ENCODE measurements at regions not wholly inside any gene's neighbourhood (a gene's known extent, or its start where the extent isn't known, plus 50 kb on each side); places are given as distances from the start of the nearest gene placed in this dataset.

- CTCF ChIA-PET: no interaction called here
- POLR2A ChIA-PET: no interaction called here
- no peak overlapping the region for H3K4me3 ChIP-seq (ENCODE audit: low read depth, low read length)
- TF ChIP-seq, protein P1, sequence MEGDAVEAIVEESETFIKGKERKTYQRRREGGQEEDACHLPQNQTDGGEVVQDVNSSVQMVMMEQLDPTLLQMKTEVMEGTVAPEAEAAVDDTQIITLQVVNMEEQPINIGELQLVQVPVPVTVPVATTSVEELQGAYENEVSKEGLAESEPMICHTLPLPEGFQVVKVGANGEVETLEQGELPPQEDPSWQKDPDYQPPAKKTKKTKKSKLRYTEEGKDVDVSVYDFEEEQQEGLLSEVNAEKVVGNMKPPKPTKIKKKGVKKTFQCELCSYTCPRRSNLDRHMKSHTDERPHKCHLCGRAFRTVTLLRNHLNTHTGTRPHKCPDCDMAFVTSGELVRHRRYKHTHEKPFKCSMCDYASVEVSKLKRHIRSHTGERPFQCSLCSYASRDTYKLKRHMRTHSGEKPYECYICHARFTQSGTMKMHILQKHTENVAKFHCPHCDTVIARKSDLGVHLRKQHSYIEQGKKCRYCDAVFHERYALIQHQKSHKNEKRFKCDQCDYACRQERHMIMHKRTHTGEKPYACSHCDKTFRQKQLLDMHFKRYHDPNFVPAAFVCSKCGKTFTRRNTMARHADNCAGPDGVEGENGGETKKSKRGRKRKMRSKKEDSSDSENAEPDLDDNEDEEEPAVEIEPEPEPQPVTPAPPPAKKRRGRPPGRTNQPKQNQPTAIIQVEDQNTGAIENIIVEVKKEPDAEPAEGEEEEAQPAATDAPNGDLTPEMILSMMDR (IDR thresholded peaks at IDR 0.05; ENCODE audit: insufficient read depth, low read length, missing control alignments): no peak
- DNase-seq (ENCODE audit: low read depth, low spot score): no peak
Measured at GRCh38 chrX:69280933-69281332, 115.7 kb upstream of the PJA1 start.

DNA sequence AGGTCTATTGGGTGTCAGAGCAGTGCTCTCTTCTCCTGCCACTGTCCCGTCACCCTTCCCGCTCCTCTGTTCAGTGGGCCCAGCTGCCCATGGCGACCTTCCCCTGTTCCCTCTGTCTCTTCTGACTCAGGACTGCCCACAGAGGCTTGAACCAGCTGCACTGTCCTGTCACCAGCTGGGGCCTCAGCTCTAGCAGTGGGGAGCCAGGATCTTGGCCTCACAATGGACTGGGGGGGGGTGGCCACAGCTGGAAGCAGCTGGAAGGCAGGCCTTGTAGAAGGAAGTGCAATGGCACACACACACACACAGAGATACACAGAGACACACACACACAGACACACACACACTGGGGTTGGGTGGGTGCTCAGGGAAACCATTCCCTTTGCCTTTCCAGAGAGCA, 114.0 kb upstream of the PJA1 start:
- no peak for DNase-seq (ENCODE audit: low read depth, low spot score)
- CTCF ChIA-PET: interaction anchor here (0.5 to 1.0 kb wide), 2 partner anchors 452 to 549 kb away, joined by 3 to 4 read pairs; no protein-coding TSS in a partner anchor
- no peak overlapping the region for H3K4me3 ChIP-seq (ENCODE audit: low read depth, low read length)
- TF ChIP-seq, protein P1 (IDR thresholded peaks at IDR 0.05; ENCODE audit: insufficient read depth, low read length, missing control alignments): no peak
- POLR2A ChIA-PET: no interaction called here

DNA sequence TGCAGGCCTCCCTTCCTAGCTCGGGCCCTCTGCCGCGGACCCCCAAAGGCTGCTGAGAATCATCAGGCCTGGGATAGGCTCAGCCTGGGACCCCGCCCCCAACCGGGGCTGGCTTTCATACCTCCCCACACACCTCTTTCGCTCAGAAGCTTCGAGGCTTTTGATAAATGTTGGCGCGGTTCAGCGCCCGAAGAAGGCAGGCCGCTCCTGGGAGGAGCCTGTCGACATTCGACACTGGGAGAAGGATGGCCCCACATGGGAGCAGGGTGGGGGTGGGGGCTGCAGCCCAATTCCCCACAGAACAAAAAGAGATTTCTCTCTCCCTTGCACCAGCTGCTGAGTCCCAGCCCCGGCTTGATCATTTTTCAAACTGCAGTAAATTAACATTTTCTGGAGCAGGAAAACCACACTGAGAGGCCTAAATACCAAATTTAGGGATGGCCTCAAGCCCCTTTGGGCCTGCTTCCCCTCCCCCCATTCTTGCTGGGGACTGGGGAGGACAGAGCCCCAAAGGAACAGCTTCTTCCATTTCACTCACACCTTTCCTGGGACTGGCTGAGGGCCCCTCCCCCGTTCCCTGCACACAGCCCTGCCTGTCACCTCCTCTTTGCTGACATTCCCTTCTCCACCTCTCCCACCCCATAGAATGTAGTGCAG, 112.9 kb upstream of the PJA1 start:
- POLR2A ChIA-PET: no interaction called here
- CTCF ChIA-PET: interaction anchor here (0.7 to 1.4 kb wide), 2 partner anchors 9 to 450 kb away, joined by 3 read pairs; no protein-coding TSS in a partner anchor

GRCh38 chrX:69277369-69277990, 112.2 kb upstream of the PJA1 start:
- no peak overlapping the region for H3K4me3 ChIP-seq (ENCODE audit: low read depth, low read length)
- TF ChIP-seq, protein P1 (IDR thresholded peaks at IDR 0.05; ENCODE audit: insufficient read depth, low read length, missing control alignments): no peak
- ChIA-PET POLR2A (no interaction called here), CTCF (interaction anchor here (1.4 kb wide), 1 partner anchor 10 kb away, joined by 3 read pairs; no protein-coding TSS in a partner anchor)
- DNase-seq (ENCODE audit: low read depth, low spot score): no peak

More for the DNA sequence above, 112.9 kb upstream of the PJA1 start:
- DNase-seq (ENCODE audit: low read depth, low spot score): no peak
- H3K4me3 ChIP-seq (ENCODE audit: low read depth, low read length): no peak overlapping the region
- TF ChIP-seq, protein P1 (IDR thresholded peaks at IDR 0.05; ENCODE audit: insufficient read depth, low read length, missing control alignments): no peak

- CTCF ChIA-PET: no interaction called here
Measured at GRCh38 chrX:69268611-69269010, 103.4 kb upstream of the PJA1 start.

DNA sequence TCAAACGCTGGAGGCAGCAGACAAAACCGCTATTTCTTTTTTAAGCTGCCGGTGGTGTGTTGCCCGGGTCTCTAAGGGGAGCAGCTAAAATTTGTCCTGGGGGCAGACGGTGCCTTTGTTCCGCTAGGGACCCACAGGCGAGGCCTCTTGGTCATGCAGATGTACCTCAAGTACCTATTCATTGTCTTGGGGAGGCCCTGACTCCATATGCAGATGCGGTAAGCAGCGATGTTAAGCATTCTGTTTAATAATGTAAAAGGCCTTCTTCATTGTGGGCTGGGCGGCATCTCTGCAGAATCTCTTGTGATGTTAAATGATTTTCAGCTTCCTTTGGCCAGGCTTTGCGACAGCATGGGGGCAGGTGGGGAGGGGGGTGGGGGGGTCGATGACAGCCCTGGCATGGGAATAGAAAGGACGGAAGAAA, 98.9 kb upstream of the PJA1 start:
- ChIA-PET CTCF (no interaction called here), POLR2A (no interaction called here)
- TF ChIP-seq, protein P1 (IDR thresholded peaks at IDR 0.05; ENCODE audit: insufficient read depth, low read length, missing control alignments): no peak
- H3K4me3 ChIP-seq (ENCODE audit: low read depth, low read length): no peak overlapping the region
- DNase-seq (ENCODE audit: low read depth, low spot score): no peak

More at GRCh38 chrX:69268611-69269010, 103.4 kb upstream of the PJA1 start:
- H3K4me3 ChIP-seq (ENCODE audit: low read depth, low read length): no peak overlapping the region
- no peak for DNase-seq (ENCODE audit: low read depth, low spot score)
- POLR2A ChIA-PET: no interaction called here
- TF ChIP-seq, protein P1 (IDR thresholded peaks at IDR 0.05; ENCODE audit: insufficient read depth, low read length, missing control alignments): no peak
